IPS-18a (cell line): ENCODE measurements at regions not wholly inside any gene's neighbourhood (a gene's known extent, or its start where the extent isn't known, plus 50 kb on each side); places are given as distances from the start of the nearest gene placed in this dataset.
A peak's percentile ranks its signal among the peaks of the same experiment; 100 is the strongest.

Source experiments
- H3K27ac ChIP-seq: one replicate; pipeline ENCODE4 v1.5.1; 2013; ENCODE audit warnings: low read length
- H3K27me3 ChIP-seq: one replicate; pipeline ENCODE4 v1.6.1; 2013; ENCODE audit warnings: mild to moderate bottlenecking, low read length; ENCODE audit not compliant: control insufficient read depth, insufficient read depth
- H3K36me3 ChIP-seq: one replicate; pipeline ENCODE4 v1.6.1; 2013; ENCODE audit warnings: low read depth, low read length; ENCODE audit not compliant: control insufficient read depth
- H3K4me1 ChIP-seq: one replicate; pipeline ENCODE4 v1.6.1; 2013; ENCODE audit warnings: low read depth, low read length; ENCODE audit not compliant: control insufficient read depth
- H3K4me3 ChIP-seq: one replicate; pipeline ENCODE4 v1.5.1; 2013; ENCODE audit warnings: low read length
- H3K9ac ChIP-seq: one replicate; pipeline ENCODE4 v1.6.1; 2013; ENCODE audit warnings: mild to moderate bottlenecking, low read length, moderate library complexity
- H3K9me3 ChIP-seq: one replicate; pipeline ENCODE4 v1.6.1; 2013; ENCODE audit warnings: low read depth, low read length; ENCODE audit not compliant: control insufficient read depth

DNA sequence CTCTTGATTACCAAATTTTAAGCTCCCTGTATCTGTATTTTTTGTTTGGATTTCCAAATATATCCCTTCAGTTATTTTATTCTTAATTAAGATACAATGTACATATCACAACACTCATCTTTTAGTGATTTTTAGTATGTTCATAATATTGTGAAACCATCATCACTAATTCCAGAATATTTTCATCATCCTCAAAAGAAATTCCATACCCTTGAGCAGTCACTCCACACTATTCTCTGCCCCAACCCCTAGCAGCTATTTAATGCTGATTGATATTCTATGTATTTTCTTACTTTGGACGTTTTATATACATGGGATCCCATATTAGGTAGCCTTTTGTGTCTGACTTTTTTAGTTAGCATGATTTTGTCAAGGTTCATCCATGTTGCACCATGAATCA lies 127.4 kb upstream of the SLC8A1 start:
- Histone ChIP-seq H3K9me3 (no peaks in the 10 kb centered on the region), H3K27me3 (no peaks in the 10 kb centered on the region), H3K4me1 (no peaks in the 10 kb centered on the region), H3K9ac (no peak overlapping the region), H3K4me3 (no peak overlapping the region), H3K27ac (no peak overlapping the region), H3K36me3 (no peaks in the 10 kb centered on the region)

GRCh38 chr2:40584432-40584831 lies 132.5 kb upstream of the SLC8A1 start:
- no peak overlapping the region for H3K27ac ChIP-seq
- no peaks in the 10 kb centered on the region for H3K36me3 ChIP-seq
- H3K9me3 ChIP-seq, result no peaks in the 10 kb centered on the region
- H3K9ac ChIP-seq, result no peak overlapping the region
- H3K27me3 ChIP-seq, result no peaks in the 10 kb centered on the region
- no peaks in the 10 kb centered on the region for H3K4me1 ChIP-seq
- no peak overlapping the region for H3K4me3 ChIP-seq

DNA sequence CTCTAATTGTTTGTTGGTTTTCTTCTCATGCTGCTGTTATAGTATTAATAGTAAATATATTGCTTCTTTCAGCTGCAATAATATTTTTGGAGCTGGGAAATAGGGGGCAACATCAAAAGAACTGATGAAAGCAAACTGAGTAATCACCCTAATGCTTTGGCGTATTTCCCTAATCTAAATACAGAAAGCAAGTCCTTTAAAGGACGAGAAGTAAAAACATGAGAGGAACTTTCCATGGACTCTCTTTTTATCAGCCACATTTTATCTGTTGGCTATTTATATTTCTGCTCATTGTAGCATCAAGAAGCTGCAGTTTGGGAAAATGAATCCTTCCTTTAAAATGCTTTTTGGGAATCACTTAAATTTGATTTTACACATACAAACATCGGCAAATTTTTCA lies 139.9 kb upstream of the SLC8A1 start:
- Histone ChIP-seq H3K9ac (peak overlapping the region; percentile 45), H3K9me3 (no peaks in the 10 kb centered on the region), H3K36me3 (no peaks in the 10 kb centered on the region), H3K27me3 (no peaks in the 10 kb centered on the region), H3K27ac (peak overlapping the region; percentile 47), H3K4me3 (peak overlapping the region; percentile 27), H3K4me1 (peaks cover 9% of the 10 kb centered on the region)

DNA sequence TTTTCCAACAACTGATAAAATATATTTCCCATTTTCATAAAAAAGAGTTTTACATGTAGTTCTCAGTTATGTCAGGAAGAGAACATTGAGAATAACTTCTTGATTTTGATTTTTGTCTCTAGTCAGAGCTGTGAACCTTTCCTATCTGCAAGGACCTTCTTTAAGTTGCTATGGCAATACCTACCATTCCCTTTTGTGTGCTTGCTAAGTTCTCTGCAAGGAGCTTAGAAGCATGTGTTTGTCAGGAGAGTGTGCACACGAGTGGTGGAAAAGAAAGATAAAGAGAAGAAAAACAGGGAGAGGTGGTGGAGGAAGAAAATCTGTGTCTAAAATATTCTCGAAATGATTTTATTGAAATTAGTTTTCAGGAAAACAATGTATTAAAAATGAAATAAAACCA lies 140.3 kb upstream of the SLC8A1 start:
- no peaks in the 10 kb centered on the region for H3K9me3 ChIP-seq
- H3K27ac ChIP-seq, result peak overlapping the region; percentile 47
- H3K4me3 ChIP-seq, result peak overlapping the region; percentile 27
- H3K4me1 ChIP-seq, result peaks cover 9% of the 10 kb centered on the region
- H3K9ac ChIP-seq, result peak overlapping the region; percentile 45
- no peaks in the 10 kb centered on the region for H3K27me3 ChIP-seq
- no peaks in the 10 kb centered on the region for H3K36me3 ChIP-seq

DNA sequence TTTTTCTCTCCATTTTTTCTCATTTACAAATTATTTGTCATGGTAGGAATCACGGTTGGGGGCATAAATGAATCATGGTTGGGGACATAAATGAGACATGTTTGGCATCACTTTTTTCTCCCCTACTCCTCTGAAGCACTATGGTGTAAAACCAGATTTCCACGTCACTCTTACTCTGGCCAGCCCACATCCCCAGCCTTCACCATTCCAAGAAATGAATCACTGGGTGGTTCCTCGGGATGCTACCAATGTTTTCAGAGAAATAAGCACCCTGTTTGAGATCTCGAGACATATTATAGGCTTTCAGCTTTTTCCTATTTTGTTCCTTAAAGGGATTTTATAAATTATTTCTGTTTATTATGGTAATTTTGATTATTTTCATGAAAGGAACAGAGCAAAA lies 155.0 kb upstream of the SLC8A1 start:
- Histone ChIP-seq H3K27ac (no peak overlapping the region), H3K9ac (no peak overlapping the region), H3K36me3 (no peaks in the 10 kb centered on the region), H3K4me3 (no peak overlapping the region), H3K27me3 (no peaks in the 10 kb centered on the region), H3K4me1 (no peaks in the 10 kb centered on the region), H3K9me3 (no peaks in the 10 kb centered on the region)

DNA sequence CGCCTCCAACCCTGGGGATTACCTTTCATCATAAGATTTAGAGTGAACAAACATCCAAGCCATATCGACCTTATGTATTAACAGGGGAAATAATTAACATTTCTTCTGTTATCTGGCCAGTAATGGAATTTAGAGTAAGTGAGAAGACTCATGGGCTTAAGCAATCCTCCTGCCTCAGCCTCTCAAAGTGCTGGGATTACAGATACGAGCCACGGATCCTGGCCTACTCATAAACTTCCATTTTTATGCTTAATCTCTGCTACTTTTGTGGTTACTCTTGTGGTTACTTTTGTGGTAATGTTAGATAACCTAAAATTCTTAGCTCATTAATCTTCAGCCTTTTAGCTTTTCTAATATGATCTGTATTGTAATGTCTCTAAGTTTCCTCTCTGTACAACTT lies 159.3 kb upstream of the SLC8A1 start:
- Histone ChIP-seq H3K9me3 (no peaks in the 10 kb centered on the region), H3K27ac (no peak overlapping the region), H3K27me3 (no peaks in the 10 kb centered on the region), H3K4me3 (no peak overlapping the region), H3K36me3 (no peaks in the 10 kb centered on the region), H3K4me1 (no peaks in the 10 kb centered on the region), H3K9ac (no peak overlapping the region)

- no peaks in the 10 kb centered on the region for H3K9me3 ChIP-seq
- no peaks in the 10 kb centered on the region for H3K27me3 ChIP-seq
- no peaks in the 10 kb centered on the region for H3K36me3 ChIP-seq
- no peak overlapping the region for H3K4me3 ChIP-seq
- H3K27ac ChIP-seq, result no peak overlapping the region
- no peak overlapping the region for H3K9ac ChIP-seq
- no peaks in the 10 kb centered on the region for H3K4me1 ChIP-seq
Measured at GRCh38 chr2:40625849-40626248, 174.0 kb upstream of the SLC8A1 start.

DNA sequence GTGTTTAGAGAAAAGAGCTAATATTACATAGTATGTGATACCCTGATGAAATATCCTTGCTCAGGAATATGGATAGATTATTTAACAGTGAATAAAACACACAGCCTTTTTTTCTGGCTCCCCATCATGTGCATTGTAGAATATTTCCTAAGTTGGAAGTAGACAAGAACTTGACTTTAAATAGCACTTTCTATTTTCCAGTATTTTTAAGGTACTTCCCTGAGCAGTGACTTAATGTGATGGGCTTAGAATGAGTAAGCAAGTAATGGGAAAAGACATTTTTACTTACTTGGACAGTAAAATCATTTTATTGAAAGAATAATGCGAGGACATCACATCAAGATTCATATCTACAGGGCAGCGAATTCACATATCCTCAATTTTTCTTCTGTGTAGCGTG lies 176.7 kb upstream of the SLC8A1 start:
- Histone ChIP-seq H3K9ac (no peak overlapping the region), H3K4me1 (no peaks in the 10 kb centered on the region), H3K36me3 (no peaks in the 10 kb centered on the region), H3K9me3 (no peaks in the 10 kb centered on the region), H3K4me3 (no peak overlapping the region), H3K27me3 (no peaks in the 10 kb centered on the region), H3K27ac (no peak overlapping the region)

DNA sequence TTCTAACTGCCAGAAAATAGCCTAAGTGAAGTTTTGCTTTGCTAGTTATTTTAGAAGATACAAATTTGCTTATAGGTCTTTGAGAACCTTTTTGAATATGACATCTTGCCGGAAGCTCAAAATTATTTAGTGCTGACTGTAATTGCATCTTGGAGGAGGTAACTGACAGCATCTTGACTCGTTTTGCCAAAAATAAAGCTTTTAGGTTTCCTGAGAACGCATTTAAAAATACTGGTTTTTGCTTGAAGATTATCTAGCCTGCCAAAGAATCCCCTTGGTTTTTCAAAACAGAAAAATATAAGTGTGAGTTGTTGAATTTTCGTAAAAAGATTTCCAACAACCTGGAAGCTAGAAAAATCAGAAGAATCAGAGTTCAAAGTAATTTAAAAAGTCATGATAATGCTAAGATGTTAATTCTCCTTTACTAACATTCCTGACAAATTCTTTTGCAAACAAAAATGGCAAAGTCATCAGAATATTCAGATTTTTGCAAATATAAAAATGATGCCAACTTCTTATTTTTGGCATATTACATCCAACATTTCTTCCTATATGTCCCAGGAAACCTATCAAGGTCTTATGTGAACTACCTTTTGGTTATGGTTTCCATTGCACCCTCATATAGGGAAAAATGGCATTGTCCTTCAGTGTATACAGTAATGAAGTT lies 178.0 kb upstream of the SLC8A1 start:
- no peaks in the 10 kb centered on the region for H3K27me3 ChIP-seq
- H3K9ac ChIP-seq, result no peak overlapping the region
- no peaks in the 10 kb centered on the region for H3K36me3 ChIP-seq
- no peak overlapping the region for H3K27ac ChIP-seq
- no peaks in the 10 kb centered on the region for H3K4me1 ChIP-seq
- no peak overlapping the region for H3K4me3 ChIP-seq
- no peaks in the 10 kb centered on the region for H3K9me3 ChIP-seq

DNA sequence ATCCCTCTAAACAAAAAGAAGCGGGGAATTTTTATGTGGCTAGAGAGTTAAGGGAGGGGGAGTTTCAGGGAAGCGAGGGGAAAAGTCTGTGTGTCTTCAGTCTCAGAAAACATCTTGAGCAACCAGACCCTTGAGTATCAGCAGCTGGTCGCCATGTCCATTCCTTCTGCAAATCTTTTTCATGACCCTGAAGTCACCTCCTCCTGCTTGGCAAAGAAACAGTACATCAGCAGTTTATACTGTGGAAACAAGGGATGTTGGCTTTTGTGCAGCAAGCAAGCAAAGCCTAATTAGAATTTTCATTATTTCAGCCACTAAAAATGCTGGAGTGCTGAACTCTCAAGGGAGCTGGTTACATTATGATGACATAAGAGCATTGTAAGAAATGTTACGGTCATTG lies 187.4 kb upstream of the SLC8A1 start:
- no peaks in the 10 kb centered on the region for H3K36me3 ChIP-seq
- no peaks in the 10 kb centered on the region for H3K4me1 ChIP-seq
- no peaks in the 10 kb centered on the region for H3K9me3 ChIP-seq
- H3K4me3 ChIP-seq, result no peak overlapping the region
- H3K27ac ChIP-seq, result no peak overlapping the region
- H3K9ac ChIP-seq, result no peak overlapping the region
- H3K27me3 ChIP-seq, result no peaks in the 10 kb centered on the region

- Histone ChIP-seq H3K27me3 (no peaks in the 10 kb centered on the region), H3K36me3 (no peaks in the 10 kb centered on the region), H3K4me3 (no peak overlapping the region)
Measured at GRCh38 chr2:40642237-40642636, 190.3 kb upstream of the SLC8A1 start.

GRCh38 chr2:40642726-40643125 lies 190.8 kb upstream of the SLC8A1 start:
- no peaks in the 10 kb centered on the region for H3K9me3 ChIP-seq

More at GRCh38 chr2:40642237-40642636, 190.3 kb upstream of the SLC8A1 start:
- Histone ChIP-seq H3K27ac (no peak overlapping the region), H3K9ac (no peak overlapping the region), H3K9me3 (no peaks in the 10 kb centered on the region), H3K4me1 (no peaks in the 10 kb centered on the region)

More at GRCh38 chr2:40642726-40643125, 190.8 kb upstream of the SLC8A1 start:
- Histone ChIP-seq H3K27ac (no peak overlapping the region), H3K4me3 (no peak overlapping the region), H3K27me3 (no peaks in the 10 kb centered on the region), H3K9ac (no peak overlapping the region), H3K36me3 (no peaks in the 10 kb centered on the region), H3K4me1 (no peaks in the 10 kb centered on the region)
